SH-SY5Y (cell line): ENCODE measurements at regions not wholly inside any gene's neighbourhood (a gene's known extent, or its start where the extent isn't known, plus 50 kb on each side); places are given as distances from the start of the nearest gene placed in this dataset.

Experiments used
- GATA2 ChIP-seq: IDR thresholded peaks from 2 replicates; pipeline ENCODE4 v1.6.1; 2011; ENCODE audit warnings: mild to moderate bottlenecking, low read depth, low read length
- GATA3 ChIP-seq: IDR thresholded peaks from 2 replicates; pipeline ENCODE4 v1.6.1; 2011; ENCODE audit warnings: low read depth, mild to moderate bottlenecking, low read length, moderate library complexity

DNA sequence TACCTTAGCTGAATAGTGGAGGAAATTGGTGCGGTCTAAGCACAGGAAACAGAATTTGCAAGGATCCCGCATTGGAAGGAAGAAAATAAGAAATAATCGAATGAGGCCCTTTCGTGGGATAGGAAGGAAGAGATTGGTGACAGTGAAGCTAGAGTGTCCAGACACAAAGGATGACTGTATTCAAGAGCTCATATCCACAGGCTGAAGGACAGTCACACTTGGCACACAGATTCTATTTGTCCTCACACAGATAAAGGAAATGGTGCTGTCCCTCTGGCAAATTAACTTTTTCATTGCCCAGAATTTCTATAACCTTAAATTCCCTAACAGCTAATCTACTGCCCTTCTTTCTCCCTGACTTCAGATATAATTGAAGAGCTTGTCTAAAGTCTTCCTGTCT is 2188.9 kb upstream of the TENM3 start:
- no peak for TF ChIP-seq GATA2
- TF ChIP-seq GATA3, result no peak

DNA sequence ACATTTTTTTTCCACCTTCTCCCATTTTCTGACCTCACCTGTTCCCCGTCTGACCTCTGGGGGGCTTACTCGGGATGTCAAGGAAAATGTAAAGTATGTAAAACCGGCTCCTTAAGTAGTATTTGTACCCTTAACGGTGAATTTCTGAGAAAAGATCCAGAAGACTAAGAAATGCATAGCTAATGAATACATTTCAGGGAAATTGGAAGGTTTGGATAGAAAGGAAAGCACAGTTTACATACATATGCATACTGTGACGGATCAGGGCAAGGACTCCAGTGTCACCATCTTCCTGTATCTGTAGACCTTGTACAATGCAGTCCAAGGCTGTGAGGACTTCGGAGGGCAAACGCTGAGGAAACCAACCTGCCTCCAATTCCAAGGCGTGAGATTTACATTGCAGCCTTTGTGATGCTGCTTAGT is 2185.9 kb upstream of the TENM3 start:
- TF ChIP-seq GATA3 (no peak), GATA2 (no peak)

GRCh38 chr4:180057891-180058671 is 2185.1 kb upstream of the TENM3 start:
- TF ChIP-seq GATA3 (no peak), GATA2 (no peak)

- TF ChIP-seq GATA2 (no peak), GATA3 (no peak)
Observed at GRCh38 chr4:180058691-180059215, 2184.4 kb upstream of the TENM3 start.

- TF ChIP-seq GATA2 (no peak), GATA3 (no peak)
Observed at GRCh38 chr4:180059216-180059881, 2183.9 kb upstream of the TENM3 start.

DNA sequence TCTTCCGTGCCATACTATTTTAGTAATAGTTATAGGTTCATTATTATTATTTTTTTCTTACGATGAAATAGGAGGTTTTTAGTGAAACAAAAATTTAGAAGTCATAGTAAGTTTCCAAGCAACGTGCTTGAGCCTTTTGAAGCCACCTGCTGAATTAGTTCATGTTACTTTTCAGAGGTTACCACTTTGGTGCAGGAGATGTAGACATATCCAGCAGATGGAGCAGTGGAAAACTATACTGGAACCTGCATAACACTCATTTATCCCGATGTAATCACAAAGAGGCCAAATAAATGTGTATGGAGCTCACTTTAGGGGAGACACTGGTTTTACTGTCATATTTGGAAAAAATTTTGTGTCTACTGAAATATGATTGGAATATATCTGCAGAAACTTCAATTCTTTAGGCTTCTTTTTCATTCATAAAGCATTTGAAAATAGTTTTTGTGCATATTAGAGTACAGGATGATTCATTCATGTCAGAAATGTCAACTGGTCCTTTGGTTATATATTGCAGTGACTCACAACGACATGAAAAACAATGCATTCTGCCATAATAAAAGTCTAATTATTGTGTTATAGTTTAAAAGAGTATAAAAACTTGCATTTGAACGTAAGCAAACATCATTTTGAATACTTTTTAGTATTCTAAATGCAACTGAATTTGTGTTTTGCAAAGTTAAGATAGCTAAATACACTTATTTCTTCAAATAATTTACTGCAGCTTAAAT is 2182.9 kb upstream of the TENM3 start:
- TF ChIP-seq GATA3, result no peak
- no peak for TF ChIP-seq GATA2

DNA sequence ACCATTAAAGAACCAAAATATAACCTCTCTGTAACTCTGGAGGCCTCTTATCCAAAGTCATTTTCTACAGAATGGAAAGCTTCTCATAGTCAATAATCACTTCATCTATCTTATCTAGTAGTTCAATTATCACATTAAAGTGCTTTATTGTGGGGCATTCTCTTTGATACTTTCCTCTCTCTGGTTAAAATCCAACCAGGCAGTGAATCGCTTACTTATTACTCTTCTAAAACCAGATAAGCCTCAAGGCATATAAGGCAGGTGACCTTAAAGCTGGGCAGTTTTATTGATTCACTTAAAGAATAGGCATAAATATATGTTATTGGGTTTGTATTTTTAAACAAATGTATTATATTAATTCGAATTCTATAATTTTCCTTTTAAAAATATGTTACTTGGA is 2162.1 kb upstream of the TENM3 start:
- TF ChIP-seq GATA3, result no peak
- no peak for TF ChIP-seq GATA2

- no peak for TF ChIP-seq GATA2
- no peak for TF ChIP-seq GATA3
Observed at GRCh38 chr4:180084561-180084960, 2158.6 kb upstream of the TENM3 start.

DNA sequence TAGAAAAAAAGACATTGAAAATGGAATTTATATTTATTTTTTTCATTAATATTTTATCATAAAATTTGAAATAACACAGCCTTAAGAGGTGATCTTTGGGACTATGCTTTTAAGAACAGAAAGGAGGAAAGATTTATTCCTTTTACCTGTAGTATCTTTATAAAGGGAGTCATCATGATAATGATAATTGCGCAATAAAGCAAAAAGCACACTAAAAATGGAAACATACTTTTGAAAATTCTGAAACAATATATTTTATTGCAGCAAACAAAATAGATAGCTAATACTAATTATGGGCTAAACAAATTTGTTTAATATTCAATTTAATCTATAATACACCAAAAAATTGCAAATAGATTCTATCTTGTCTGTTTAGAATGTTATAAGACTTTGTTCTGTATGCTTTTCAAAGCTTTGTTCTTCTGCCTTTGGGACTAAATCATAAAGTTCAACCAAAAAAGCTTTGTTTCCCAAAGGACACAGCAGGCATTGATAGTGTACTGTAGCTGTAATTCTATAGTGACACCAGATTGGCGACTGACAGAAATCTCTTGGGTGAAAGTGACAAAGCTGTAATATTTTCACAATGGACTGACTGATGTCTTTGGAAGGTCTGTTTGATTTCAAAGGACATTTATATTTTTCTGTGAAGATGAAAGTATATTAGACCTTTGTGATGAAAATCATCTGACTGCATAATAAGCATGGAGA is 2156.6 kb upstream of the TENM3 start:
- no peak for TF ChIP-seq GATA2

DNA sequence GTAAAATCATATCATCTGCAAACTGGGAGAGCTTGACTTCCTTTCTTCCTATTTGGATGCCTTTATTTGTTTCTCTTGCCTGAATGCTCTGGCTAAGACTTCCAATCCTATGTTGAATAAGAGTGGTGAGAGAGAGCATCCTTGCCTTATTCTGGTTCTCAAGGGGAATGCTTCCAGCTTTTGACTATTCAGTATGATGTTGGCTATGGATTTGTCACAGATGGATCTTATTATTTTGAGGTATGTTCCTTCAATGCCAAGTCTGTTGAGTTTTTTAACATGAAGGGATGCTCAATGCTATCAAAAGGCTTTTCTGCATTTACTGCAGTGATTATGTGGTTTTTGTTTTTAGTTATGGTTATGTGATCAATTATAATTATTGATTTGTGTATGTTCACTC is 2144.6 kb upstream of the TENM3 start:
- TF ChIP-seq GATA3 (no peak), GATA2 (no peak)

DNA sequence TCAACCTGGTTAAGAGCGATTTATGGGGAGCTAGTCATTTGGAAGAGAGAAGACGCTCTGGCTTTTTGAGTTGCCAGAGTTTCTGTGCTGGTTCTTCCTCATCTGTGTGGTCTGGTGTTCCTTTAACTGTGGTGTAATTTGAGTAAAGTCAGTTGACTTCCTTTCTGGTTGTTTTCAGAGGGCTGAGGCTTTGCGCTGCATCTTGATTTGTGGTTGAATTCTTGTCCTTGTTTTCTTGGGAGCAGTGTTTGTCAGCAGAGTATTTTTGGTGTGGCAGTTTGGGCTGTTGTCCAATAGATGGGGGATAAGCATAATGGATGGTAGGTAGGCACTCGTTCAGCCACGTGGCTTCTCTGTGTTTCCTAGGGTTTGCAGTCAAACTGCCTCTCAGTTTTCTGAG is 2143.2 kb upstream of the TENM3 start:
- TF ChIP-seq GATA2, result no peak
- no peak for TF ChIP-seq GATA3

DNA sequence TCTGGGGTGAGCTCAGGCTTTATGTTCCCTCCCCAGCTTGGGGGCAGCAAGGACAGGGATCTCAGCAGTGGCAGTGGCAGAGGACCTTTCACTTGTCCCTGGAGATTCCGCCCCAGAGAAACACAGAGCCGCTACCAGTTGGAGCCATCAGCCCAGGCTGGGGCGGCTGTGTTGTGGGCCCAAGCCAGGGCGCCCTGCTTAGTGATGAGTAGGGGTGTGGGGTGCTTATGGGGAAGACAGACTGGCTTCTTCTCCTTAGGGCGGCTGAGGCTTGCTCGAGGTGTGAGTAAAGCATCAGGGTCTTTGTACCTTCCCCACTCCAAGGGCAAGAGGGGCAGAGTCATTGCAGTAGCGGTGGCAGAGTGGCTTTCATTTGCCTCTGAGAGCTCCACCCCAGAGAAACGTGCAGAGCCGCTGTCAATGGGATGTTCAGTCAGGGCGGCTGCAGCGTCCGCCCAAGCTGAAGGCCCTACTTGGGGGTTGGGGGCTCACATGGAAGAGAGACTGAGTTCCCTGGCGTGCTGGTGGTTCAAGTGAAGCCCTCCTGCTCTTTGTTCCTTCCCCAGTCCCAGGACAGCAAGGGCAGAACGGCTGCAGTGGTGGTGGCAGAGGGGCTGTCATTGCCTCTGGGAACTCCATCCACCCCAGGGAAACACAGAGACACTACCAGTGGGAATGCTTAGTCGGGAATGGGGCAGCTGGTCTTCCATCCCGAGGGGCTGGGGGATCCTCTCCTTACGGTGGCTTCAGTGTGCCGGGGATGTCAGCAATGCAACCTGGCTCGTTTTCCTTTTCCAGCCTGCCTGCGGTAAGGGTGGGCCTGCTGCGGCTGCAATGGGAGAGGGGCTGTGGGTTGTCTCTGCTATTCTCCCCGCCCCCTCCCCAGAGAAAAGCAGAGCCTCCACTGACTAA is 2142.5 kb upstream of the TENM3 start:
- TF ChIP-seq GATA3, result no peak
- no peak for TF ChIP-seq GATA2
